SH-SY5Y (cell line): ENCODE measurements at regions not wholly inside any gene's neighbourhood (a gene's known extent, or its start where the extent isn't known, plus 50 kb on each side); places are given as distances from the start of the nearest gene placed in this dataset.

Experiments
- GATA2 ChIP-seq: IDR thresholded peaks from 2 replicates; pipeline ENCODE4 v1.6.1; 2011; ENCODE audit warnings: mild to moderate bottlenecking, low read depth, low read length
- GATA3 ChIP-seq: IDR thresholded peaks from 2 replicates; pipeline ENCODE4 v1.6.1; 2011; ENCODE audit warnings: low read depth, mild to moderate bottlenecking, low read length, moderate library complexity

DNA sequence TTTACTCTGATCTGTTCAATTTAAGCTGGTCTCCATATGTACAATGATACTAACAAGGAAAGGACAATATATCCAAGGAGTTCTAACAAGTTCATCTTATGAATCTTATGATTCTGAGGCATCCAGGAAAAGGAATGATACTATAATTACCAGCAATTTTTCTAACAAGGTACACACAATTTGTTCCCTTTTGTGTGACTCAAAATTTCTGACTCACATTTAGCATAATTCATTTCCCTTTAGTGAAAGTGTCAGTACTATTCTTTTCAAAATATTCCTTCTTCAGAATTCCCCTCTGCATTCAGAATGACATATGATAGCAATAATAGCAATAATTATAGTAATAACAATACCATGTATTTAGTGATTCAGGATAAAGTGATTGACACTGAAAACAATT lies 594.8 kb downstream of the DMRTA1 start:
- TF ChIP-seq GATA2 (no peak), GATA3 (no peak)
